Stomach (tissue), 8 donors: ENCODE measurements at regions not wholly inside any gene's neighbourhood (a gene's known extent, or its start where the extent isn't known, plus 50 kb on each side); places are given as distances from the start of the nearest gene placed in this dataset.

Experiments used
- DNase-seq, 2 donors: peaks; one replicate each; pipeline versions ENCODE4 v3.0.0 to v3.0.0-alpha.2; 2013 to 2019
- H3K27ac ChIP-seq, 5 donors: fragments of 200-600 bp in 4 of 5; sonication (generic) in 4 of 5; one replicate each; pipeline ENCODE4 v1.5.1; 2013 to 2019; ENCODE audit warnings: mild to moderate bottlenecking in 1 of 5, moderate library complexity in 1 of 5
- H3K27me3 ChIP-seq, 3 donors: fragments of 200-600 bp; sonication (generic); one replicate each; pipeline ENCODE4 v1.5.1; 2017 to 2019; ENCODE audit warnings: mixed run types in 1 of 3
- H3K36me3 ChIP-seq, 4 donors: fragments of 200-600 bp; sonication (generic); 1 replicate in 3 of 4; 2 replicates in 1 of 4; pipeline ENCODE4 v1.5.1; 2016 to 2019
- H3K4me1 ChIP-seq, 4 donors: fragments of 200-600 bp; sonication (generic); one replicate each; pipeline ENCODE4 v1.5.1; 2016 to 2019
- H3K4me3 ChIP-seq, 4 donors: fragments of 200-600 bp; sonication (generic) in 3 of 4; one replicate each; pipeline ENCODE4 v1.5.1; 2016 to 2019; ENCODE audit warnings: mild to moderate bottlenecking in 1 of 4
- H3K9me3 ChIP-seq, 4 donors: fragments of 200-600 bp; sonication (generic); one replicate each; pipeline ENCODE4 v1.5.1; 2016 to 2019
- EP300 ChIP-seq: sonication (generic); formaldehyde crosslinking; IDR thresholded peaks from one replicate; pipeline ENCODE4 v1.6.1; 2017; ENCODE audit warnings: antibody characterized with exemption
- POLR2A ChIP-seq, 4 donors: fragments of 450-650 bp; IDR thresholded peaks; one replicate each; pipeline ENCODE4 v1.6.1; 2016; ENCODE audit warnings: antibody characterized with exemption in 4 of 4, control low read depth in 2 of 4, mild to moderate bottlenecking in 1 of 4, moderate library complexity in 1 of 4
- POLR2AphosphoS5 ChIP-seq, 3 donors: sonication (generic); formaldehyde crosslinking; IDR thresholded peaks; one replicate each; pipeline ENCODE4 v1.6.1; 2016; ENCODE audit warnings: antibody characterized with exemption in 3 of 3
- WGBS, 5 donors: extraction: QIAGEN DNeasy Blood & Tissue Kit in 3 of 5; methylation state at CpG; one replicate each; pipeline versions ENCODE4 v1.1.5 to v1.1.7; 2013 to 2018; 5-methylcytosine and 5-hydroxymethylcytosine counted together
- intact Hi-C: fragments of 100-400 bp; cut with DNase I; formaldehyde crosslinking; loops from one replicate; pipeline ENCODE4 v1.15.1; 2023; ENCODE audit warnings: low total_unique reads
- TF ChIP-seq, protein P1 (sequence below), 7 experiments: fragments of 450-650 bp in 4 of 7; fragments of 200-600 bp in 3 of 7; sonication (generic) in 3 of 7; IDR thresholded peaks; one replicate each; pipeline ENCODE4 v1.5.1; 2016 to 2019; ENCODE audit warnings: antibody characterized with exemption in 7 of 7, control low read depth in 2 of 7, mild to moderate bottlenecking in 1 of 7
- donor health status: healthy with polysubstance abuse.
- donor health status: Bipolar disorder and iron deficiency.
- donor health status: healthy.

DNA sequence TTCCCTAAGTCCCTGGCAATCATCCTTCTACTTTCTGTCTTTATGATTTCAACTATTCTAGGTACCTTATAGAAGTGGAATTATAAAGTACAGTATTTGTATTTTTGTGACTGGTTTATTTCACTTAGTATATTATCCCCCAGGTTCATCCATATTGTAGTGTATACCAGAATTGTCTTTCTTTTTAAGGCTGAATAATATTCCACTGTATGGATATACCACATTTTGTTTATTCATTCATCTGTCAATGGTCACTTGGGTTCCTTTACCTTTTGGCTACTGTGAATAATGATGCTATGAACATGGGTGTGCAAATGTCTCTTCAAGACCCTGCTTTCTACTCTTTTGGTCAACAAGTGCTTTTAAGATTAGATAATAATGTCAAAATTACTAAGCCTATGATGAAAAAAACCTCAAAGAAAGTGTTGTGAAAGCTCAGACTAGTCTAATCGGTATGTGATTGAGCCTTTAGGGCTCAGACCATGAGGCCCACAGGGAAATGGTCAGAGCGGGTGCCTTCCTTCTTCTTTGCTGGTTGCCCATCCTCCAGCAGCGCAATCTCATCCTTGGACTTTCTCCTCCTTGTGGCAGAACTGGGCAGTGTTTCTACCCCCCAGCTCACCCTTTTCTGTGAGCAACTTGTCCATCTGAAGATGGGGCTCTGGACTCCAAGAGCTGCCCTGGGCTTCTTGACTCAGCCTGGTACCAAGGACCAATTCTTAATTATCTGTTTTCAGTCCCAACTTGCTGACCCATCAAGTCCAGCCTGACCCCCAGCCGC is 105.4 kb downstream of the TTC8 start:
- DNase-seq: no peak
- no peaks in the 10 kb centered on the region for H3K36me3 ChIP-seq
- H3K27me3 ChIP-seq: no peaks in the 10 kb centered on the region
- H3K9me3 ChIP-seq: peaks cover 0 to 12% (median 7%) of the 10 kb centered on the region in 4 donors
- no peak for TF ChIP-seq EP300
- TF ChIP-seq POLR2AphosphoS5 (IDR thresholded peaks at IDR 0.05): no peak
- TF ChIP-seq, protein P1, sequence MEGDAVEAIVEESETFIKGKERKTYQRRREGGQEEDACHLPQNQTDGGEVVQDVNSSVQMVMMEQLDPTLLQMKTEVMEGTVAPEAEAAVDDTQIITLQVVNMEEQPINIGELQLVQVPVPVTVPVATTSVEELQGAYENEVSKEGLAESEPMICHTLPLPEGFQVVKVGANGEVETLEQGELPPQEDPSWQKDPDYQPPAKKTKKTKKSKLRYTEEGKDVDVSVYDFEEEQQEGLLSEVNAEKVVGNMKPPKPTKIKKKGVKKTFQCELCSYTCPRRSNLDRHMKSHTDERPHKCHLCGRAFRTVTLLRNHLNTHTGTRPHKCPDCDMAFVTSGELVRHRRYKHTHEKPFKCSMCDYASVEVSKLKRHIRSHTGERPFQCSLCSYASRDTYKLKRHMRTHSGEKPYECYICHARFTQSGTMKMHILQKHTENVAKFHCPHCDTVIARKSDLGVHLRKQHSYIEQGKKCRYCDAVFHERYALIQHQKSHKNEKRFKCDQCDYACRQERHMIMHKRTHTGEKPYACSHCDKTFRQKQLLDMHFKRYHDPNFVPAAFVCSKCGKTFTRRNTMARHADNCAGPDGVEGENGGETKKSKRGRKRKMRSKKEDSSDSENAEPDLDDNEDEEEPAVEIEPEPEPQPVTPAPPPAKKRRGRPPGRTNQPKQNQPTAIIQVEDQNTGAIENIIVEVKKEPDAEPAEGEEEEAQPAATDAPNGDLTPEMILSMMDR (IDR thresholded peaks at IDR 0.05): no peak
- no peak for TF ChIP-seq POLR2A (IDR thresholded peaks at IDR 0.05)
- no peak overlapping the region for H3K4me3 ChIP-seq
- WGBS, 5 donors: 85 to 94% (median 91%) methylated on average over 4 of the region's 4 CpGs
- intact Hi-C loops: no loop called here
- no peaks in the 10 kb centered on the region for H3K4me1 ChIP-seq
- no peak overlapping the region for H3K27ac ChIP-seq

GRCh38 chr14:88931321-88932110 is 107.1 kb downstream of the TTC8 start:
- intact Hi-C loops: no loop called here
- no peaks in the 10 kb centered on the region for H3K4me1 ChIP-seq
- H3K4me3 ChIP-seq: no peak overlapping the region
- no peak for DNase-seq
- H3K9me3 ChIP-seq: peaks cover 0 to 12% (median 7%) of the 10 kb centered on the region in 4 donors
- no peak overlapping the region for H3K27ac ChIP-seq
- WGBS, 5 donors: 77 to 88% (median 82%) methylated on average over 11 of the region's 11 CpGs
- no peaks in the 10 kb centered on the region for H3K36me3 ChIP-seq
- no peak for TF ChIP-seq EP300
- TF ChIP-seq, protein P1 (IDR thresholded peaks at IDR 0.05): no peak
- TF ChIP-seq POLR2A (IDR thresholded peaks at IDR 0.05): no peak
- TF ChIP-seq POLR2AphosphoS5 (IDR thresholded peaks at IDR 0.05): no peak
- H3K27me3 ChIP-seq: no peaks in the 10 kb centered on the region

GRCh38 chr14:88933191-88933590 is 108.7 kb downstream of the TTC8 start:
- Histone ChIP-seq H3K9me3 (peaks cover 0 to 12% (median 7%) of the 10 kb centered on the region in 4 donors), H3K4me1 (no peaks in the 10 kb centered on the region), H3K36me3 (no peaks in the 10 kb centered on the region), H3K27me3 (no peaks in the 10 kb centered on the region), H3K27ac (no peak overlapping the region), H3K4me3 (no peak overlapping the region)
- peak in 1 of 2 donors; percentile 32 for DNase-seq
- TF ChIP-seq POLR2AphosphoS5 (IDR thresholded peaks at IDR 0.05): no peak
- intact Hi-C loops: no loop called here
- WGBS, 5 donors: 33 to 64% (median 48%) methylated on average over 1 of the region's 1 CpG

DNA sequence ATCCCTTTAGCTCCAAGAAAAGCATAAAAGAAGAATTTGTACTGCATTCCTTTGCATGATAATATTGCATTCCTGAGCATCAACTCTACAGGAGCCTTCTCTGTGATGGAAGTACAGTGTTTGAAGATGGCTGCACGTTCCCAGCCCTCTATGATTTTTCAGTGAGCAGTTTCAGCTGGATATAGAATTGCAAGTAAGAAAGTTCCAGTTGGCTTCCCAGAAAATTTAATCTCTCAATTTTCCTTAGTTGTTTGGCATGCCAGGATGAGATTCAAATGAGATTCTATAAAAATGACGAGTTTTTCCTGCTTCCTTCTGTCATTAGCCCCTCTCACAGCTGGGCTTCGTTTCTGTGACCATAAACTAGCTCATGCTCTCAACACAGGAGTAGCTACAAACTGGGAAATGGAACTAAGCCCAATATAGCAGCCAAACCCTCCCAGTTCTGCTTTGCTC is 109.9 kb downstream of the TTC8 start:
- WGBS, 5 donors: 34 to 47% (median 43%) methylated on average over 3 of the region's 3 CpGs
- Histone ChIP-seq H3K4me3 (no peak overlapping the region), H3K27ac (no peak overlapping the region), H3K36me3 (no peaks in the 10 kb centered on the region), H3K9me3 (peaks cover 0 to 9% (median 6%) of the 10 kb centered on the region in 4 donors), H3K27me3 (no peaks in the 10 kb centered on the region), H3K4me1 (no peaks in the 10 kb centered on the region)
- DNase-seq: peak in 1 of 2 donors; percentile 48
- no peak for TF ChIP-seq POLR2AphosphoS5 (IDR thresholded peaks at IDR 0.05)
- no peak for TF ChIP-seq EP300
- TF ChIP-seq, protein P1 (IDR thresholded peaks at IDR 0.05): no peak
- no peak for TF ChIP-seq POLR2A (IDR thresholded peaks at IDR 0.05)
- intact Hi-C loops: no loop called here
